Choroid plexus epithelial cell (primary cell): ENCODE measurements at regions not wholly inside any gene's neighbourhood (a gene's known extent, or its start where the extent isn't known, plus 50 kb on each side); places are given as distances from the start of the nearest gene placed in this dataset.

ENCODE experiments used
- DNase-seq: peaks from one replicate; pipeline ENCODE4 v3.0.0-alpha.2; 2010; ENCODE audit warnings: low read depth
- H3K4me3 ChIP-seq: 2 replicates; pipeline ENCODE4 v1.5.1; 2011; ENCODE audit warnings: low read depth, mild to moderate bottlenecking, control low read depth, low read length, moderate library complexity
- TF ChIP-seq, protein P1 (sequence below): conservative IDR thresholded peaks from 2 replicates; pipeline ENCODE4 v1.5.1; 2011; ENCODE audit warnings: low read depth, mild to moderate bottlenecking, control low read depth, inconsistent platforms, low read length, moderate library complexity

DNA sequence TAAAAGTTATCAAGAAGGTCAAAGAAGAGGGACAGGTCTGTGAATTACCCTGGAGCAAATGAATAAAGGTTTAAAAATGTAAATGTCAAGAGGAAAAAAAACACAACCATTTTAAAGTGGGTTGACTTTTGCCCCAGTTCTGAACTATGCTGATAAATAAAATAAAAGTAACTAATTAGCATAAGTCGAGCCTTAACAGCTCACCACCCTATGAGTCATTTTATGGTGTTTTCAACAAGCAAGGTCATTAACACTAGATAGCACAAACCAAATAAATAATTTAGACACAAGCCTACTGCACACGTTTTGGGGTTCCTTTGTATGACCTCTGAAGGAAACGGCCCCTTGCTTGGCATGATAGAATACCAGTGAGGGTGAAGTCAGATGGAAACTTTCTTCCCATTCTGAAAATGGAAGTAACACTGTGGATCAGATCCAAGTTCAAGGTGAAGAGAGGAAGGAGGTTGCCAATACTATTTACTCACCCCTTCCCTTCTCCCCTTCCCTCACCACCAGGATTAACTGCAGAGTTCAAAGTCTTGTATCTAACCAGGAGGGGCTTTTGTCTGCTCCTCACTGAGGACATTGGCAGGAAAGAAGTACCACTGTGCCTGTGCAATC is 380.0 kb upstream of the ACVR2A start:
- TF ChIP-seq, protein P1, sequence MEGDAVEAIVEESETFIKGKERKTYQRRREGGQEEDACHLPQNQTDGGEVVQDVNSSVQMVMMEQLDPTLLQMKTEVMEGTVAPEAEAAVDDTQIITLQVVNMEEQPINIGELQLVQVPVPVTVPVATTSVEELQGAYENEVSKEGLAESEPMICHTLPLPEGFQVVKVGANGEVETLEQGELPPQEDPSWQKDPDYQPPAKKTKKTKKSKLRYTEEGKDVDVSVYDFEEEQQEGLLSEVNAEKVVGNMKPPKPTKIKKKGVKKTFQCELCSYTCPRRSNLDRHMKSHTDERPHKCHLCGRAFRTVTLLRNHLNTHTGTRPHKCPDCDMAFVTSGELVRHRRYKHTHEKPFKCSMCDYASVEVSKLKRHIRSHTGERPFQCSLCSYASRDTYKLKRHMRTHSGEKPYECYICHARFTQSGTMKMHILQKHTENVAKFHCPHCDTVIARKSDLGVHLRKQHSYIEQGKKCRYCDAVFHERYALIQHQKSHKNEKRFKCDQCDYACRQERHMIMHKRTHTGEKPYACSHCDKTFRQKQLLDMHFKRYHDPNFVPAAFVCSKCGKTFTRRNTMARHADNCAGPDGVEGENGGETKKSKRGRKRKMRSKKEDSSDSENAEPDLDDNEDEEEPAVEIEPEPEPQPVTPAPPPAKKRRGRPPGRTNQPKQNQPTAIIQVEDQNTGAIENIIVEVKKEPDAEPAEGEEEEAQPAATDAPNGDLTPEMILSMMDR: no peak
- DNase-seq: no peak

DNA sequence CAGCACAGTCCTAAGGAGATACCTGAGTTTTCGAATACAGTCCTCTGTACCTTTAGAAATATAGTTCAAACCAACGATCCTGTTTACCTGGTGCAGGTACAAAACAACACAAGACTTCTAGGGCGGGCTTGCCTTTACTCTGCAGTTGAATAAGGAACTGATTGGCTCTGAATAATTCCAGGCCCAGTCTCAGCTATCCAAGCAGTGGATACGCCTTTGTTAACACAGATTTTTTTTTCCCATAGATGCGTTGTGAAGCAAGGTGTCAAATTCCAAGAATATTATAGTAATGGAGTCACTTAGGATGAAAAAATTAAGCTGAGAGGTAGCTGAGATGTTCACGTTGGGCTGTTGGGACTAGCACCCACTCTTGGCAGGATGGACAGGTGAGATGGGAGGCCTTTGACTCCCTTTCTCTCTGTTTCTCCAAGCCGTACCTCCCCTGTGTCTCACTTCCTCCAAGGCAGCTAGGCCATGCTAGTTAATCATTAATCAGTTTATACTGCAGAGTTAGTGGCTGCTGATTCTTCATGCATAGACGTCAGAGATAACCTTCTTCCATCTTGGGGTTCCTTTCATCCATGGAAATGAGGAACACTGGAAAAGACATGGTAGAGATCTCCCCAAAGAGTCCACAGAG is 380.8 kb upstream of the ACVR2A start:
- TF ChIP-seq, protein P1: no peak
- DNase-seq: no peak
- no peak overlapping the region for H3K4me3 ChIP-seq

More for the DNA sequence above, 380.0 kb upstream of the ACVR2A start:
- no peak overlapping the region for H3K4me3 ChIP-seq

DNA sequence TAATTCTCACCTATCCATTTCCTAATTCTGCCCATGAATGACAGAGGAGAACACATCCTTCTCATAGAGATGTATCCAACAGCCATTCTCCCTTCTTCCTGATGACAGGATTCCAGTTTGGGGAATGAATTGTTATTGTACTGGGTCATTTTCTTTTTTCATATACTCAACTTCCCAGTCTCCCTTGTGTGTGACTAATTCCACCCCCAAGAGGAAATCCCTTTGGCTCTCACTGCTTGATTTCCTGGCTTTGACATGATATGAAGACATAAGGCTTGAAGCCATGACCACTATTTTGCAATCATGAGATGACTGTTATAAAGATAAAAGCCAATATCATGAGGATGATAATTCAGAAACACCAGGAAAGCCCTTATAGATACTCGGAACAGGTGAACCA is 384.7 kb upstream of the ACVR2A start:
- no peak overlapping the region for H3K4me3 ChIP-seq
- TF ChIP-seq, protein P1: no peak
- DNase-seq: no peak

- DNase-seq: no peak
- TF ChIP-seq, protein P1: no peak
- no peak overlapping the region for H3K4me3 ChIP-seq
Measured at GRCh38 chr2:147456779-147457178, 388.1 kb upstream of the ACVR2A start.

DNA sequence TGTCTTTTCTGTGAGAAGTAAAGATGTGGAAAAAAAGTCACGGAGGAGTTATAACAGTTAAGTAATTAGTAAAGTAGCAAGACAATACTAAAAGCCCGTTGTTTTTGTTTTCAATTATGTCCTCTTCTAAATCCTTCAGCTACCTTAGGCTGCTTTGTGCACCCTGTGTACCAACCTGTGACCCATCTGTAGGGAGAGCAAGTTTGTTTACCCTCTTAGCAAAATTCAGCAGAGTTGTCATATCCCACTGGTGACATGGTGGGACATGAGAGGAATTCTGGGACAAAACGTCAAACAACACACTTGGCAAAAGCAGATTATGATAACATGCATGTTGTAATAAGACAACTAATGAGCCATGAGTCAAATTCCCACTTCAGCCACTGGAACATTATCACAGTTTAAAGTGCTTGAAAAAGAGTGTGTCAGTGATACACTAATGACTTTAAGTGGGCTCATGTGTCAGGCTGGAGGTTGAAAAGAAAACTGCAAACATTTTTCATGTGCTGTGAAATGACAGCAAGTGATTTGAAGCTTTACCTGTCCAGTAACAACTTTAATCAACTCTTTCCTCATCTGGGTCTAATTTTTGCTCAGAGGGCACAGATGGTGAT is 392.8 kb upstream of the ACVR2A start:
- H3K4me3 ChIP-seq: no peak overlapping the region
- TF ChIP-seq, protein P1: no peak
- DNase-seq: no peak

GRCh38 chr2:147450661-147451510 is 393.9 kb upstream of the ACVR2A start:
- no peak overlapping the region for H3K4me3 ChIP-seq
- TF ChIP-seq, protein P1: no peak
- DNase-seq: no peak
